SH-SY5Y (cell line): ENCODE measurements at regions not wholly inside any gene's neighbourhood (a gene's known extent, or its start where the extent isn't known, plus 50 kb on each side); places are given as distances from the start of the nearest gene placed in this dataset.

Experiments
- GATA2 ChIP-seq: IDR thresholded peaks from 2 replicates; pipeline ENCODE4 v1.6.1; 2011; ENCODE audit warnings: mild to moderate bottlenecking, low read depth, low read length
- GATA3 ChIP-seq: IDR thresholded peaks from 2 replicates; pipeline ENCODE4 v1.6.1; 2011; ENCODE audit warnings: low read depth, mild to moderate bottlenecking, low read length, moderate library complexity

GRCh38 chr2:198788676-198789075 is 669.1 kb downstream of the SATB2 start:
- TF ChIP-seq GATA3 = no peak
- TF ChIP-seq GATA2 = no peak
